ENCODE measurements at regions not wholly inside any gene's neighbourhood (a gene's known extent, or its start where the extent isn't known, plus 50 kb on each side); places are given as distances from the start of the nearest gene placed in this dataset.
A peak's percentile ranks its signal among the peaks of the same experiment; 100 is the strongest.
"Not testable (repeated sequence)": the region's sequence is repeated elsewhere in the genome, so short reads cannot be mapped to it uniquely, and the experiment has no call there.

- no peak for DNase-seq (ENCODE audit: low read depth)
These were observed 287.9 kb downstream of the LTN1 start for GRCh38 chr21:28704746-28705145.

DNA sequence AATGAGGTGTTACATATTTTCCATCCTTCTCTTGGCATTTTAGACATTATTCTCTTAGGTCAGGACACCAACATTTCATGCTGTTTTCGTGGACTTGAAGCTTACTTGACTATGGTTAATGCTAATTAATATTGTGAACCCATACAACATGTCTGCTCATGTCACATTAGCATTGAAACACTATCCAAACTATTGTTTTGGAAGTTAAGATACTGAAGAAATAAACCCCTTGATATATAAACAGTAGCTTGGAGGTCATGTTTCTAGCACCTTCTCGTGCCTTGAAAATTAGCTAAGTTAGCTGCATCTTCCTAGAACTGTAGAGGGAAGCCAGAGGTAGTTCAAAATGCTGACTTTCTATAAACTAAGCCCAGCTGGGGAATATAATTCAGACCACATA, 288.8 kb downstream of the LTN1 start:
- DNase-seq (ENCODE audit: low read depth), result no peak

DNA sequence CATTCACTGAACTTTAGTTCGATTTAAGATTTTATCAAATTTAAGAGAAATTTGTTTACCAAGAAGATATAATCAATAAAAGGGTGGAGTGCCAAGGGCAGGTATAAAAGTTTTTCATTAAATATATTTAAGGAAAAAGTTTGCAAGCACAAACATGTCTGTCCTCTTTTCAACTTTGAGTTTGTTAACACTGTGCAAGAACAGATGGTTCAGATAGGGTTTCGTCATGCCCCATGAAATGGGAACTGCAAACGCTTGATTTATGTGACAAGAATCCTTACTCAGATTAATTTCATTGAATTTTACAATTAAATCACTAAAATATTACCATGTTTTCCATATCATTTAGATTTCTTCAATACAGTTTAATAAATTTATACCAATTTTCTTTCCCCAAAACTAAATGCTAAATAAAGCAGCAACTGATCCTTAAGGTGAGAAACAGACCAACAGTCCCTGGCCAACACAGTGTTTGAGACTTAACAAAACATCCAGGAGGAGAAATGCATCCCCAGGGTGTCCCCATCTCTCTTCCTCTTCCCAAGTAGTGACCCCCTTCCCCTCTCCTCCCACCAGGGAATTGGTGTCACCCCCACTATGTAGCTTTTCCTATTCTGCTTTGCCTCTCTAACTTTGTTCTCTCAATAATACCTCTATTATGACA, 292.9 kb downstream of the LTN1 start:
- no peak for DNase-seq (ENCODE audit: low read depth)

GRCh38 chr21:28699186-28699585, 293.5 kb downstream of the LTN1 start:
- no peak for DNase-seq (ENCODE audit: low read depth)

GRCh38 chr21:28696844-28697410, 295.8 kb downstream of the LTN1 start:
- no peak for DNase-seq (ENCODE audit: low read depth)

DNA sequence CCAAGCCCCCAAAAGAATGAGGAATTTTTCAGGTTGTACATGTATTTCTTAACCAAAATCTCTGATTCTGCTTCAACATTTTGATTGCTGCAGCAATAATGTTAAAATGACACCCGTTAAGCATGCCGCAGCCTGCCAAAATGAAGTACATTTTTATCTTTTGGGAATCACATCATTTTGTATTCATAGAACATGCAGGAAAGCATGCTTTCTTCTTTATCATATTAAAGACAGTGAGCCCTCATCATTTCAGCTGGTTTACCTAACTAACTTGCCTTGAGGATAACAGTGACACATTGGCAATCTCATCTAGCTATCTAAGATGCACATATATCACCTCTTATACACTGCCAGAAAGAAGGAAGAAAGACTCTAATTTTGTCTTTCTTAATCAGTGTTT, 299.2 kb downstream of the LTN1 start:
- DNase-seq (ENCODE audit: low read depth), result no peak

DNA sequence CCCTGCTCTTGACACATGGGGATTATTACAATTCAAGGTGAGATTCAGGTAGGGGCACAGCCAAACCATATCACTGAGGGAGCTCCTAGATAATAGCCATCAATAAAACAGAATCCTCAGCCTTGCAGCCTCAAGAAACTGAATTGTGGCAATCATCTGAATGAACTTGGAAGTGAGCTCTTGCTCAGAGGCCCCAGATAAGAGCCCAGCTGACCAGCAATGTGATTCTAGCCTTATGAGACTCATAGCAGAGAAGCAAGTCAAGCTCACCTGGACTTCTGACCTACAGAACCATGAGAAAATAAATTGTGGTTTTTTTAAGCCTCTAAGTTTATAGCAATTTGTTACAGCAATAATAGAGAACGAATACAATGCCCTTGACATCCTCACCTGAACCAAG, 302.5 kb downstream of the LTN1 start:
- no peak for DNase-seq (ENCODE audit: low read depth)

GRCh38 chr21:28688381-28688780, 304.3 kb downstream of the LTN1 start:
- DNase-seq (ENCODE audit: low read depth), result no peak

- no peak for DNase-seq (ENCODE audit: low read depth)
These were observed 305.1 kb downstream of the LTN1 start for GRCh38 chr21:28687586-28687985.

GRCh38 chr21:28683982-28684752, 308.5 kb downstream of the LTN1 start:
- no peak for DNase-seq (ENCODE audit: low read depth)

DNA sequence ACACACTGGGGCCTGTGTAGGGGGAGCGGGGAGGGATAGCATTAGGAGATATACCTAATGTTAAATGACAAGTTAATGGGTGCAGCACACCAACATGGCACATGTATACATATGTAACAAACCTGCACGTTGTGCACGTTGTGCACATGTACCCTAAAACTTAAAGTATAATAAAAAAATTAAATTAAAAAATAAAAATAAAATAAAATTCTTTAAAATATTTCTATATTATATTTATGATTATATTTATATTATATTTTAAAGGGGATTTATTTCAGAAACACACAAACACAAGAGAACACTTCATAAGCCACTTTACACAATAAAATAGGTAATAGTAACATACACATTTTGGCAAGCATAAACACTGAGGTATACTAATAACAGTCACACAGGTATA, 309.8 kb downstream of the LTN1 start:
- not testable (repeated sequence) for DNase-seq (ENCODE audit: low read depth)

DNA sequence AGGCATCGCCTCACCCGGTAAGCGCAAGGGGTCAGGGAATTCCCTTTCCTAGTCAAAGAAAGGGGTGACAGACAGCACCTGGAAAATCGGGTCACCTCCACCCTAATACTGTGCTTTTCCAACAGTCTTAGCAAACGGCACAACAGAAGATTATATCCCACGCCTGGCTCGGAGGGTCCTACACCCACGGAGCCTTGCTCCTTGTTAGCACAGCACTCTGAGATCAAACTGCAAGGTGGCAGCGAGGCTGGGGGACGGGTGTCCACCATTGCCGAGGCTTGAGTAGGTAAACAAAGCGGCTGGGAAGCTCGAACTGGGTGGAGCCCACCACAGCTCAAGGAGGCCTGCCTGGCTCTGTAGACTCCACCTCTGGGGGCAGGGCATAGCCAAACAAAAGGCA, 315.6 kb downstream of the LTN1 start:
- DNase-seq (ENCODE audit: low read depth), result not testable (repeated sequence)

DNA sequence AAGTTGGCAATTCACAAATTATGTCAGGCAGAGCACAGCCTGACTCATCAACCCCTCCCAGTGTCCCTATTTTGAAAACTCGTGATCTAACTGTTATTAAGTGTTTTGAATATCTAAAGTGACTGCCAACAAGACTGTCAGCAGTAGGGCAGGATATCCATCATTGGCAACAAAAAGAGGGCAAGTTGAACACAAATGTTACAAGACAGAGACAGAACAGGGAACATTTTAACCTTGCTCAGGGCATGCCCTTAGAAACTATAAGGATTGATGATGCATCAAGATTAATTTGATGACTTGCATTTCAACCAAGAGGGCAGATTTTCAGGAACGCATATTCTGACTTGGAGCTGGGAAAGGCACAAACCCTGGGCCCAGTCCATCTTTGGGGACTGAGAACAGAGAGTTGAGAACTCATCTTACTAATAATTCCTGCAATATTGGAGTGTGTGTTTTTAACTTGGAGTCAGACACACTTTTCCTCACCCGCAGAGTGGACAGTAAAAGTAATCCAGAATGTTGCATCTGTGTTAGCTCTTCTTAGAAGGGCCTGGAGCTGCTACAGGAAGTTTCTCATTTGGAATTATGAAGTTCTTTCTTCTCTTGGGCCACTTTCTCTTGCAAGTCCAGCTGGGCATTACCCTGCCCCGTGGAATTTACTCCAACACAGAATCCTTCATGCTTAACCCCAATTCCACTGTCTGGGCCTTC, 317.2 kb downstream of the LTN1 start:
- DNase-seq (ENCODE audit: low read depth), result peak; percentile 61

GRCh38 chr21:28674763-28675162, 317.9 kb downstream of the LTN1 start:
- no peak for DNase-seq (ENCODE audit: low read depth)

DNA sequence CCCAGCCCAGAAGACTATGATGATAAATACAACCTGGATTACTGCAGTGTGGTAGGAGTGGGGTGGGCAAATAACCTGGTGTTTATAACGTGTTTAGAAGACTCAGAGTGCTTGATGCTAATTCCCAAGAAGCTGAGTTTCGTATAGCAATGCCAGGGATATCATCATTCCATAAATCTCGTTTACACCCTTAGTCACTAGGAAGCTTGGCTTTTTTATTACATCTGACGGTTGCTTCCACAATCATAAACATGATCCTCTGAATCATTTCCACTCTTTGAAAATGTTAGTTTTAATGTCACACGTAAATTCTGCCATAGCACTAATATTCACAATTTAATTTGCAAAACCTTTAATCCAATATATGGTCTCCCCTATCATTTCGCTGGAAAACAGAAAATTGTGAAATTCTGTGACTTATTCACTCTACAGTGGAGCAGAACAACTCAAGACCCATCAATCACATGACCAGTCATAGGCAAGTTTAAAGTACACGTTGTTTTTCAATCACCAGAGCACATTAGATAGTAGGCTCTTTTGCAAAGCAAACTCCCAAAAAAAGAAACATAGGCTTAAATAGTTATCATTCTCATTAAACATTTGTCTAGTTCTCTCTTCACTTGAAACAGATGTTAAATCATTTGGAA, 321.0 kb downstream of the LTN1 start:
- DNase-seq (ENCODE audit: low read depth), result no peak

DNA sequence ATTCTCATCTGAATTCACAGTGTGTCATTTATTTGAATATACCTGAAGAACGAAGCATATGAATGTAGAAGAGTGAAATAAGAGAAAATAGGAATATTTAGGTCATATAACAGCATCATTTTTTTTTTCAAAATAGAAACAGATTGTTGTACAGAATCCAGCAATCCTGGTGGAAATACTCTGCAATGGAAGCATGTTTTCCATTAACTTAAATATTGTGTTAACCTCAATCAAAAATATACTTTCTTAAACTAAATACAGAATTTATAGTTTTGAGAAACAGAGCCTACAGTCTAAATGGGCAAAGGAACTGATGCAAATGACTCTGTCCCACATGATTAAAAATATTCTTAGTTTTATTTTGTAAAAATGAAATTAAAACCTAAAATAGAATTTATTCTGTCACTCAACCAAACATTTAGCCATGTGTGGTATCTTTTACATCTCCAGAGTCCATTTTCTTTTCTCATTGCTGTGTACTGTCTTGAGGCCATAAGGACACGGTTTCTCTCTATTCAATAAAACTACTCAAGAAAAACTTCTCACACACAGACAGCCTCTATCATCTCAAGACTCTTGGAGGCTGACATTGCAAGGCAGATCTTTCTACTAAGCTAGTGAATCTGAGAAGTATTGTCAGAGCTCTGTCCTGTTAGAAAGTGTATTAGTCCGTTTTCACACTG, 322.6 kb downstream of the LTN1 start:
- DNase-seq (ENCODE audit: low read depth), result no peak

DNA sequence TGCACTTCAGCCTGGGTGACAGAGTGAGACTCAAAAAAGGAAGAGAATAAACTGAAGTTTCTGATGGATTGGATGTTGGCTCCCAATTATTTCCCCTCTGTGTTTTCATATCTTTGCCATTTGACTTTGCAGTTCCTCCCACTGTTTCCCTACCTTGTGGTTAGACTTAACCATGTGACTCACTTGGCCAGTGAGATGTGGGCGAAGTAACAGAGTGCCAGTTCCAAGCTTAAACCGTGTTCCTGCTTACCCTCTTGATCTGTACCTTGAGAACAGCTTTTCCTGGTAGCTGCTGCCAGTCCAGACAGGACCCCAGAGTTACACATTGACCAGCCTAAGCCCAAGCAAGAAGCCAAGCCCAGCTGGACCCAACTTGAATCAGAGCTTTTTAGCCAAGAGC, 323.4 kb downstream of the LTN1 start:
- DNase-seq (ENCODE audit: low read depth), result no peak

- no peak for DNase-seq (ENCODE audit: low read depth)
These were observed 328.9 kb downstream of the LTN1 start for GRCh38 chr21:28663754-28664153.

GRCh38 chr21:28663111-28663693, 329.5 kb downstream of the LTN1 start:
- DNase-seq (ENCODE audit: low read depth), result peak; percentile 37

DNA sequence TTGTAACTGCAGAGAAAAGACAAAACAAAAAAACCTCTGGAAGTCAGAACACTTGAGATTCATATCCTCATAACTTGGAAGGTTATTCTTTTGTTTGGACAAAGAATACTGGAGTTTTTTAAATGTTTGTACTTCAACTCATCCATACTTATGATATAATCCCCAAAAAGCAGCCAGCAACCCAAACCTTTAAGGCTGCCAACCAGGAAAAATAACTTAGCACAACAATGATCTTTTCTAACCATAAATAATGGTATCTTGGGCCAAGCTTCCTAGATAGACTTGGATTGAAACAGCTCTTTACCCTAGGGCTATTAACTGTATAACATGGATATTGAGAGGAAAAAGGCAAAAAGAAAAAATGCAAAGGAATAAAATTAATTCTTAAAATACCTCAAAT, 335.1 kb downstream of the LTN1 start:
- DNase-seq (ENCODE audit: low read depth), result no peak

DNA sequence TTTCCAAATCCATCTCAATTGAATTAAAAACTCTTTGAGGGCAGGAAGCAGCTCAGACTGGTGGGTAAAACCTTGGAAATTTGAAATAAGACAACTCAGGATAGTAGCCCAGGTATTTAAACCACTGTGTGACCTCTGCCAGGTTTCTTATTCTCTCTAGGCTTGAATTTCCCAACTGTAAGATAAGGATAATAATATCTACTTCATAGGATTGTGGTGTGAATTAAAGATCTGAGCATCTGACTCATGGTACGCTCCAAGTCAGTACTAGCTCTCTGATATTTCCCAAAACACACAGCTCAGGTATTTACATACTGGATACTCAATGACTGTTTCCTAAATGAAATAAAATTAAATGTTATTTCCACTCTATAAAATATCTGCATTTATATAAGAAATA, 337.2 kb downstream of the LTN1 start:
- DNase-seq (ENCODE audit: low read depth), result no peak

Measured in stromal cell of bone marrow (primary cell).